Neuronal stem cell (in vitro differentiated cells): ENCODE measurements at regions not wholly inside any gene's neighbourhood (a gene's known extent, or its start where the extent isn't known, plus 50 kb on each side); places are given as distances from the start of the nearest gene placed in this dataset.
"Not testable (repeated sequence)": the region's sequence is repeated elsewhere in the genome, so short reads cannot be mapped to it uniquely, and the experiment has no call there.

Source experiments
- DNase-seq: peaks from one replicate; pipeline ENCODE4 v3.0.0-alpha.2; 2013; ENCODE audit warnings: low spot score
- H2AFZ ChIP-seq: one replicate; pipeline ENCODE4 v1.6.1; 2013; ENCODE audit warnings: mild to moderate bottlenecking, low read length, inconsistent platforms
- H2AK5ac ChIP-seq: 2 replicates; pipeline ENCODE4 v1.6.1; 2013; ENCODE audit warnings: low read depth, mild to moderate bottlenecking, inconsistent platforms, low read length, moderate library complexity, mixed read lengths
- H2BK120ac ChIP-seq: 2 replicates; pipeline ENCODE4 v1.6.1; 2013; ENCODE audit warnings: low read depth, mild to moderate bottlenecking, inconsistent platforms, low read length, moderate library complexity, mixed read lengths
- H2BK12ac ChIP-seq: one replicate; pipeline ENCODE4 v1.6.1; 2013; ENCODE audit warnings: low read length, inconsistent platforms
- H2BK15ac ChIP-seq: 2 replicates; pipeline ENCODE4 v1.6.1; 2013; ENCODE audit warnings: mild to moderate bottlenecking, low read length, inconsistent platforms, mixed read lengths
- H2BK5ac ChIP-seq: one replicate; pipeline ENCODE4 v1.6.1; 2013; ENCODE audit warnings: inconsistent platforms, mild to moderate bottlenecking, low read length, moderate library complexity
- H3K14ac ChIP-seq: one replicate; pipeline ENCODE4 v1.6.1; 2013; ENCODE audit warnings: low read length, inconsistent platforms
- H3K18ac ChIP-seq: 2 replicates; pipeline ENCODE4 v1.6.1; 2013; ENCODE audit warnings: low read length, inconsistent platforms
- H3K23ac ChIP-seq: 2 replicates; pipeline ENCODE4 v1.6.1; 2013; ENCODE audit warnings: low read depth, mild to moderate bottlenecking, mixed read lengths, low read length, inconsistent platforms; ENCODE audit not compliant: poor library complexity
- H3K27ac ChIP-seq: replicated peaks from 3 replicates; pipeline ENCODE4 v1.5.1; 2013; ENCODE audit warnings: low read length, inconsistent platforms
- H3K27me3 ChIP-seq, 3 experiments: 2 replicates each; pipeline ENCODE4 v1.6.1; 2013; ENCODE audit warnings: low read length in 3 of 3, mild to moderate bottlenecking in 2 of 3, inconsistent platforms in 1 of 3, low read depth in 1 of 3, mixed read lengths in 1 of 3, moderate library complexity in 1 of 3; ENCODE audit not compliant: control insufficient read depth in 3 of 3, insufficient read depth in 3 of 3
- H3K36me3 ChIP-seq, 2 donors: replicated peaks in 1 of 2; 2 replicates each; pipeline ENCODE4 v1.6.1; 2013; ENCODE audit warnings: low read length in 2 of 2; ENCODE audit not compliant: control insufficient read depth in 2 of 2, insufficient read depth in 2 of 2
- H3K4ac ChIP-seq: 2 replicates; pipeline ENCODE4 v1.6.1; 2013; ENCODE audit warnings: inconsistent platforms, mild to moderate bottlenecking, low read length, moderate library complexity
- H3K4me1 ChIP-seq, 2 donors: 1 replicate in 1 of 2; 2 replicates in 1 of 2; pipeline ENCODE4 v1.6.1; 2013; ENCODE audit warnings: low read length in 2 of 2, low read depth in 1 of 2; ENCODE audit not compliant: control insufficient read depth in 2 of 2, insufficient read depth in 1 of 2
- H3K4me2 ChIP-seq: one replicate; pipeline ENCODE4 v1.6.1; 2013; ENCODE audit warnings: mild to moderate bottlenecking, low read length, inconsistent platforms; ENCODE audit not compliant: insufficient read depth, poor library complexity, severe bottlenecking
- H3K4me3 ChIP-seq, 2 donors: 2 replicates each; pipeline ENCODE4 v1.5.1; 2013; ENCODE audit warnings: low read length in 2 of 2, mild to moderate bottlenecking in 2 of 2, inconsistent platforms in 1 of 2, moderate library complexity in 1 of 2
- H3K79me1 ChIP-seq: one replicate; pipeline ENCODE4 v1.6.1; 2013; ENCODE audit warnings: low read depth, mild to moderate bottlenecking, inconsistent platforms, low read length, moderate library complexity
- H3K9ac ChIP-seq: one replicate; pipeline ENCODE4 v1.6.1; 2013; ENCODE audit warnings: mild to moderate bottlenecking, low read depth, low read length, inconsistent platforms; ENCODE audit not compliant: poor library complexity
- H3K9me3 ChIP-seq, 2 donors: replicated peaks in 1 of 2; 2 replicates each; pipeline versions ENCODE3 to v1.6.1; 2013; ENCODE audit warnings: low read length in 2 of 2, mild to moderate bottlenecking in 2 of 2, inconsistent platforms in 1 of 2, low read depth in 1 of 2, mixed read lengths in 1 of 2, moderate library complexity in 1 of 2; ENCODE audit not compliant: control insufficient read depth in 2 of 2, insufficient read depth in 1 of 2
- H4K8ac ChIP-seq: one replicate; pipeline ENCODE4 v1.6.1; 2013; ENCODE audit warnings: low read depth, mild to moderate bottlenecking, inconsistent platforms, low read length, moderate library complexity
- H4K91ac ChIP-seq: one replicate; pipeline ENCODE4 v1.6.1; 2013; ENCODE audit warnings: low read length, low read depth, mild to moderate bottlenecking, inconsistent platforms; ENCODE audit not compliant: poor library complexity
- WGBS, 2 donors: extraction: QIAGEN DNeasy Blood & Tissue Kit; methylation state at CpG; one replicate each; pipeline ENCODE4 v1.1.7; 2013; ENCODE audit warnings: missing lambda C conversion rate in 2 of 2, mixed read lengths in 1 of 2; ENCODE audit not compliant: insufficient read length in 2 of 2, insufficient replicate concordance in 1 of 2; ENCODE audit errors: extremely low coverage in 2 of 2; 5-methylcytosine and 5-hydroxymethylcytosine counted together

GRCh38 chr4:103948244-103949018 lies 228.6 kb upstream of the TACR3 start:
- Histone ChIP-seq H3K14ac (no peak overlapping the region), H3K27me3 (no peaks in the 10 kb centered on the region), H2AFZ (no peak overlapping the region), H3K79me1 (no peaks in the 10 kb centered on the region), H3K9ac (no peak overlapping the region), H4K91ac (no peak overlapping the region), H2BK5ac (no peak overlapping the region), H2BK12ac (no peak overlapping the region), H3K18ac (no peak overlapping the region), H3K4ac (no peak overlapping the region), H3K4me3 (no peak overlapping the region), H3K36me3 (no peaks in the 10 kb centered on the region), H3K23ac (no peak overlapping the region), H3K27ac (no peak overlapping the region), H2BK120ac (no peak overlapping the region), H3K4me1 (no peaks in the 10 kb centered on the region), H3K9me3 (no peaks in the 10 kb centered on the region), H2AK5ac (no peak overlapping the region), H4K8ac (no peak overlapping the region), H3K4me2 (no peak overlapping the region), H2BK15ac (no peak overlapping the region)
- WGBS, 2 donors: no CpG with 5 or more reads among the region's 3 CpGs
- DNase-seq: no peak

- Histone ChIP-seq H2BK120ac (no peak overlapping the region), H3K14ac (no peak overlapping the region), H2AFZ (no peak overlapping the region), H2BK12ac (no peak overlapping the region), H3K27me3 (no peaks in the 10 kb centered on the region), H3K36me3 (no peaks in the 10 kb centered on the region), H3K4ac (no peak overlapping the region), H3K27ac (no peak overlapping the region), H3K9me3 (no peaks in the 10 kb centered on the region), H3K23ac (no peak overlapping the region), H3K9ac (no peak overlapping the region), H4K91ac (no peak overlapping the region), H4K8ac (no peak overlapping the region), H2AK5ac (no peak overlapping the region), H2BK15ac (no peak overlapping the region), H2BK5ac (no peak overlapping the region), H3K79me1 (no peaks in the 10 kb centered on the region), H3K4me3 (no peak overlapping the region), H3K4me1 (no peaks in the 10 kb centered on the region), H3K4me2 (no peak overlapping the region), H3K18ac (no peak overlapping the region)
- DNase-seq: no peak
- no CpG with 5 or more reads among the region's 1 CpG for WGBS, 2 donors
These were observed 227.8 kb upstream of the TACR3 start for GRCh38 chr4:103947617-103948016.

GRCh38 chr4:103946621-103947268 lies 227.0 kb upstream of the TACR3 start:
- H3K79me1 ChIP-seq, H2AFZ ChIP-seq, H2BK15ac ChIP-seq, H3K4me3 ChIP-seq, H2BK12ac ChIP-seq, H3K9ac ChIP-seq, H2AK5ac ChIP-seq, H3K4me2 ChIP-seq, H3K27ac ChIP-seq, H3K23ac ChIP-seq, H4K8ac ChIP-seq, H2BK120ac ChIP-seq, H3K9me3 ChIP-seq, H3K18ac ChIP-seq, H3K4ac ChIP-seq, DNase-seq, H2BK5ac ChIP-seq, H3K27me3 ChIP-seq, H3K14ac ChIP-seq, H3K36me3 ChIP-seq, H3K4me1 ChIP-seq, H4K91ac ChIP-seq: not testable (repeated sequence)
- WGBS, 2 donors: no CpG with 5 or more reads among the region's 3 CpGs

- Histone ChIP-seq H3K9me3 (peaks cover 3 to 7% of the 10 kb centered on the region in 2 donors), H2BK12ac (no peak overlapping the region), H3K27ac (no peak overlapping the region), H3K18ac (no peak overlapping the region), H4K91ac (no peak overlapping the region), H3K4me2 (no peak overlapping the region), H2AK5ac (no peak overlapping the region), H4K8ac (no peak overlapping the region), H3K4me3 (no peak overlapping the region), H3K23ac (no peak overlapping the region), H3K27me3 (no peaks in the 10 kb centered on the region), H3K4me1 (no peaks in the 10 kb centered on the region), H3K36me3 (no peaks in the 10 kb centered on the region), H3K79me1 (no peaks in the 10 kb centered on the region), H2AFZ (peak overlapping the region; percentile 56), H2BK15ac (no peak overlapping the region), H3K14ac (no peak overlapping the region), H2BK5ac (no peak overlapping the region), H2BK120ac (no peak overlapping the region), H3K9ac (no peak overlapping the region), H3K4ac (no peak overlapping the region)
- no peak for DNase-seq
- no CpG with 5 or more reads among the region's 4 CpGs for WGBS, 2 donors
These were observed 218.7 kb upstream of the TACR3 start for GRCh38 chr4:103938488-103938887.
